Retinal pigment epithelial cell (primary cell): ENCODE measurements at regions not wholly inside any gene's neighbourhood (a gene's known extent, or its start where the extent isn't known, plus 50 kb on each side); places are given as distances from the start of the nearest gene placed in this dataset.

Source experiments
- DNase-seq: peaks from one replicate; pipeline ENCODE4 v3.0.0-alpha.2; 2010; ENCODE audit warnings: low read depth
- H3K4me3 ChIP-seq: 2 replicates; pipeline ENCODE4 v1.5.1; 2011; ENCODE audit warnings: mild to moderate bottlenecking, low read length, control low read depth, moderate library complexity
- CTCF ChIP-seq: conservative IDR thresholded peaks from 2 replicates; pipeline ENCODE4 v1.5.1; 2011; ENCODE audit warnings: low read depth, low read length, control low read depth, inconsistent platforms

DNA sequence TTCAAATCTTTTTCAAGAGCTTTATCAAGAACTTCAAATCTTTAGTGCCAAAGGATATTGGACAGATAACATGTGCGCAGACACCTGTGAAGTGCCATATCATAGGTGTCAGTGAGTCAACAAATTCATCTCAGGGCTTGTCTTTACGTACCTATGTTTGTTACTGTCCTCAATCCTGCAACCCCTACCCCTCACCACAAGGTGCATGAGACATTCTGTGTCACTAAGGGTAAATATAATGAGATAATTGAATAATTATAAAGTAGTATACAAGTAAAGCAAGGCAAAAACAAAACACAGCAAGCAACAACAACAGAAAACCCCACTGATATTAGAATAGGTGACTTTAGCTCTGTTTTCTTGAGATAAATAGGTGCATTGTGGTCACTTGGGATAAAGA lies 1495.8 kb upstream of the TMEFF2 start:
- H3K4me3 ChIP-seq: no peak overlapping the region
- DNase-seq: no peak
- no peak for TF ChIP-seq CTCF

- DNase-seq: no peak
- TF ChIP-seq CTCF: no peak
- H3K4me3 ChIP-seq: no peak overlapping the region
Measured at GRCh38 chr2:193687195-193687594, 1492.5 kb upstream of the TMEFF2 start.

GRCh38 chr2:193679847-193680246 lies 1485.1 kb upstream of the TMEFF2 start:
- H3K4me3 ChIP-seq: no peak overlapping the region
- TF ChIP-seq CTCF: no peak
- DNase-seq: no peak

DNA sequence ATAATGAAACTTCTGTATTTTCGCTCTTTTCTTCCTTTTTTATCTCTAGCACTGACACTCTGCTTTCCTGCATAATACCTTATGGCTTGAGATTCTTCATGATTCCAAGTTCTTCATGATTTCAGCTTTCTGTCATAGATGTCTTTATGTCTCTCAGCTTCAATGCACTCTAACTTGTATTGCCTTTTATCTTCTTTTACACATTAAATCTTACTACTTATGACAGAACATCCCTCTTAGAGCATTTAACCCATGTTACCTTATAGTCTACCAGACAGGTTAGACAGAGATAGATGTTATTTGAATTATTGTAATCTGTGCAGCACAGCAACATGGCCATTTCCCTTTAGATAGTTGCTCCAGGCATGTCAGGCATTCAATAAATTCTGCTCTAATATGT lies 1475.7 kb upstream of the TMEFF2 start:
- no peak overlapping the region for H3K4me3 ChIP-seq
- no peak for DNase-seq
- no peak for TF ChIP-seq CTCF

GRCh38 chr2:193668557-193669323 lies 1474.0 kb upstream of the TMEFF2 start:
- DNase-seq: no peak
- no peak for TF ChIP-seq CTCF
- no peak overlapping the region for H3K4me3 ChIP-seq

DNA sequence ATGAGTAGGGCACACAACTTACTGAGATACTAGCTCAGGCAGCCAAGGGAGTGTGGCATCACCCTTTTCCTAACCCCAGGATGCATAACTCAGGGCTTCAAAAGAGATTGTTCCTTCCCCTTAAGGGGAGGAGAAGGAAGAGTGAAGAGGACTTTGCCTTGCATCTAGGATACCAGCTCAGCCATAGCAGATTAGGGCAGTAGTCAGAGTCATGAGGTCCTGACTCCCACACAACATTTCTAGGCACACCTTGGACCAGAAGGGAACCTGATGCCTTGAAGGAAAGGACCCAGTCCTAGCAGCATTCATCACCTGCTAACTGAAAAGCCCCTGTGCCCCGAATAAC lies 1433.2 kb upstream of the TMEFF2 start:
- no peak overlapping the region for H3K4me3 ChIP-seq
- TF ChIP-seq CTCF: no peak
- DNase-seq: no peak

DNA sequence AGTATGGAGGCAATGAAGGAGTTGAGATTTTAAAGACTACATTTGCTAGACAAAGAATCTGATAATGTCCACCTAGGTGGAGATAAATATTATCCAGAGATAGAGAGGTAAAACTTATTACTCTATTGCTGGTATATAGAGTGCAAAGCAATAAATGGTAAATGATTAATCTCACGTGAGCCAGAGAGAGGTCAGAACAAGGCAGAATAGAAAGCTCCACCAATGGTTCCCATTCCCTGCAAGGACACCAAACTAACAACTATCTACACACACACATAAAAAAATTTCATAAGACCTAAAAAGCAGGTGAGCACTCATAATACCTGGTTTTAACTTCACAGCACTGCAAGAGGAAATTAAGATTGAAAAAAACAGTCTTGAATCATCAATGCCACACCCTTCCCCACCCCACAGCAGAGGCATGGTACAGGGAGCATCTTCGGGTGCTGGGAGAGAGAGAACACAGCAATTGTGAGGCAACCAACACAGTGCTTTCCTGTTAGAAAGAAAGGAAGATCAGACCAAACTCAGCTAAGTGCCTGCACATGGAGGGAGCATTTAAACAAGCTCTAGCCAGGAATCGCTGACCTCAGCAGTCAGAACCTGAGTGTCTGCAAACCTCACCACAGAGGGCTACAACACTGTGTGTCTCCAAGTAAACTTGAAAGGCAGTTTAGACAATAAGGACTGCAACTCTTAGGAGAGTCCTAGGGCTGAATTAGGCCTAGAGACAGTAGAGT lies 1432.6 kb upstream of the TMEFF2 start:
- DNase-seq: no peak
- TF ChIP-seq CTCF: no peak

More for the DNA sequence above, 1432.6 kb upstream of the TMEFF2 start:
- no peak overlapping the region for H3K4me3 ChIP-seq
